GM20000 (cell line): ENCODE measurements at regions not wholly inside any gene's neighbourhood (a gene's known extent, or its start where the extent isn't known, plus 50 kb on each side); places are given as distances from the start of the nearest gene placed in this dataset.

Experiments used
- DNase-seq: peaks from one replicate; pipeline ENCODE4 v3.0.0; 2012; ENCODE audit warnings: low spot score
- TF ChIP-seq, protein P1 (sequence below): IDR thresholded peaks from 2 replicates; pipeline ENCODE4 v1.5.1; 2012; ENCODE audit warnings: mild to moderate bottlenecking, control low read depth; ENCODE audit errors: extremely low read depth, missing control alignments

DNA sequence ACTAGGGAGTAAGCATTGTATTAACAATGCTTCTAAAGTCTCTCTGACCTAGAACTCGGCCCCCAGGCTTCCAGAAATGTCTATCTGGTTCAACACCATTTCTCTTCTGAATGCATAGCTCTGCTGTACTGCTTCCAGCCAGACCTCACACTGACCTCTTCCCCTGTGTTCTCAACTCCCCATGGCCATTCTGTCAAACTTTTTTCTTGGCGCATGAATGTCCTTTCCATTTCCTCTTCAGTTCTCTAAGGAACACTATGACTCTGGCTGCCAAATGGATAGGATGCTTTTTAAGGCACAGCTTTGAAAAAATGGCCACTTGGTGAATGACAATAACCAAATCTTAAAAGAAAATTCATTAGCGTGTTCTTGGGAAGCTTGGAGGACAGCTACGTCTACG is 425.8 kb downstream of the ETV1 start:
- TF ChIP-seq, protein P1, sequence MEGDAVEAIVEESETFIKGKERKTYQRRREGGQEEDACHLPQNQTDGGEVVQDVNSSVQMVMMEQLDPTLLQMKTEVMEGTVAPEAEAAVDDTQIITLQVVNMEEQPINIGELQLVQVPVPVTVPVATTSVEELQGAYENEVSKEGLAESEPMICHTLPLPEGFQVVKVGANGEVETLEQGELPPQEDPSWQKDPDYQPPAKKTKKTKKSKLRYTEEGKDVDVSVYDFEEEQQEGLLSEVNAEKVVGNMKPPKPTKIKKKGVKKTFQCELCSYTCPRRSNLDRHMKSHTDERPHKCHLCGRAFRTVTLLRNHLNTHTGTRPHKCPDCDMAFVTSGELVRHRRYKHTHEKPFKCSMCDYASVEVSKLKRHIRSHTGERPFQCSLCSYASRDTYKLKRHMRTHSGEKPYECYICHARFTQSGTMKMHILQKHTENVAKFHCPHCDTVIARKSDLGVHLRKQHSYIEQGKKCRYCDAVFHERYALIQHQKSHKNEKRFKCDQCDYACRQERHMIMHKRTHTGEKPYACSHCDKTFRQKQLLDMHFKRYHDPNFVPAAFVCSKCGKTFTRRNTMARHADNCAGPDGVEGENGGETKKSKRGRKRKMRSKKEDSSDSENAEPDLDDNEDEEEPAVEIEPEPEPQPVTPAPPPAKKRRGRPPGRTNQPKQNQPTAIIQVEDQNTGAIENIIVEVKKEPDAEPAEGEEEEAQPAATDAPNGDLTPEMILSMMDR: no peak
- DNase-seq: no peak

DNA sequence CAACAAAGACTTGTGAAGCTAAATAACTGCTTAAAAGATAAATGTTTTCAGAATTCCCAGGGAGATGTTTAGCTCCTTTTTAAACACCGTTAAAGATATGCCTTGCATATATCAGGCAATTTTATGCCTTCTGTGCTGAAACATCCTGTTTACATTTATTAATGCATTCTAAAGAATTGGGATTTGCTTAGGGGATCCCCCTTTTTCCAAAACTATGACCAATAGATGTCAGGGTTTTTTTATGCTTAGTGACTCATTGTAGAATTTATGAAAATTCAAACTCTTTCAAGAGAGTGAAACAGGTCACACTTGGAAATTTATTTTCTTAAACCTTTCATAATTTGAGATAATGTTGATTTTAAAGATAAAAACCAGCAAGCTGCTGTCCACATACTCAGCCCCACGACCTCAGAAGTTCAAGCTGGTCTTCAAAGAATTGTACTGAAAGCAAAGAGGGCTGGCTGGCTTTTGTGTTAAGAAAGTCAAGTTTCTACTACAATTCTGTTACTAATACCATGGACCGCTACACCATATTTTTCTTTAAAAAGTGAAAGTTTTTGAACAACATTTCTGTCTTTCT is 411.8 kb downstream of the ETV1 start:
- no peak for DNase-seq

DNA sequence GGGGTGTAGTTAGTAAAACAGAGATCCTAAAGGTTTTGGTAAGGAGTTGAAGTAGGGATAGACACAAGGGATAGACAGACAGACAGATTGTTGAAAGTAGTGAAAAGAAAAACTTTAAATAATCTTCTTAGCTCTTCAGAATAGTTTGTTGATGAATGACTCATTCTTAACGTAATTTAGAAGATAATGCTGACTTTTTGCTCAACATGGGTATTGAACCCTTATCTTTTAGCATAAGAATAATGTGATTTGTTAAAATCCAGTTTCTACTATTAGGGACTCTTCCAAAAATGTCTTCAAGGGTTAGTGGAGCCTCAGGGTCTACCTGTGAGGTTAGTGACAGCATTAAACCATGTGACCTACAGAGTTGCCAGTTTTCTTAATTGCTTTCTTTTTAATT is 411.2 kb downstream of the ETV1 start:
- DNase-seq: no peak
- TF ChIP-seq, protein P1: no peak

More for the DNA sequence above, 411.8 kb downstream of the ETV1 start:
- TF ChIP-seq, protein P1: no peak

DNA sequence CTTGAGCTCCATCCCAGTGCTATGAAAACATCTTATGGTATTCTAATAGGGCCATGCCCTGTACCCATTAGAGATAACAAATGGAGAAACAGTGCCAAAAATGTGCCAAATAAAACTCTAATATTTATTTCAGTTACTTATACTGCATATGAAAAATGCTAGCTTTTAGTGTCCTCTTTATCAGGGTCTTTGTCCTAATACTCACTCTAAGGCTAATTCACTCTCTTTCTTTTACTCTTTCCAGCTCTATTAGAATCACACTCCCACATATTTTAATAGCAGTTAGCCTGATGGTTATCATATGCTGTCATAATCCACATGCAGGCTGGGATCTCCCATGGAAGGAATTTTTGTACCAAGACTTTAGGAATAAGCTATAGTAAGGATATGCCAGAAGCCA is 408.4 kb downstream of the ETV1 start:
- DNase-seq: no peak
- TF ChIP-seq, protein P1: no peak

DNA sequence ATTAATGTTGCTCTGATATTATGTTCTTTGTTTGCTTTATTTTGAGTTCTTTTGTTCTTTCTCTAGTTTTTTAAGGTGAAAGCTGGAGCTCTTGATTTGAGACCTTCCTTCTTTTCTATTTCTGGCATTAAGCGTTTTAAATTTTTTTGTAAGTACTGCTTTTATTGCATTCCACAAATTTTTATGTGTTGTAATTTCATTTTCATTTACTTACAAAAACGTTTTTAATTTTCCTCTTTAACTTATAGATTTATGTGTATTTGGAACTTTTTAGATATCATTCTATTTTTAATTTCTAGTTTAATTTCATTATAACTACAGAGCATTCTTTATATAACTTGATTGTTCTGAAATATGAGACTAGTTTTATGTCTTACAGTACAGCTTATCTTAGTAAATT is 395.6 kb downstream of the ETV1 start:
- DNase-seq: no peak
- TF ChIP-seq, protein P1: no peak

DNA sequence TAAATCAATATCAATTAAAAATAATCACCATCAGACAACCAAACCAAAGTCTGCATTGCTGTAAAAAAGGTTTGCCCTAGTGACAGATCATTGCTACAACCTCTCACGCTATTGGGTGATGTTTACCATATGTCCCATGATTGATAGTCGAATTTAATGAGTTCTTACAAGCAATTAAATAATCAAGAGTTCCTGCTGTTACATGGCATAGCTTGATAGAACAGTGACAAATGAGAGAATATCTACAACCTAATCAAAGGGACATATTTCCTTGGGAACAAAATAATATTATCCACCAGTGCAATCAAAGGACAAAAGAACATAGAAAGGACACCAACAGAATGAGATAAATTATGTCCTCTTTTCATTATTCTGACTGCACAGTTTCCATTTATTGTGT is 387.4 kb downstream of the ETV1 start:
- TF ChIP-seq, protein P1: no peak

DNA sequence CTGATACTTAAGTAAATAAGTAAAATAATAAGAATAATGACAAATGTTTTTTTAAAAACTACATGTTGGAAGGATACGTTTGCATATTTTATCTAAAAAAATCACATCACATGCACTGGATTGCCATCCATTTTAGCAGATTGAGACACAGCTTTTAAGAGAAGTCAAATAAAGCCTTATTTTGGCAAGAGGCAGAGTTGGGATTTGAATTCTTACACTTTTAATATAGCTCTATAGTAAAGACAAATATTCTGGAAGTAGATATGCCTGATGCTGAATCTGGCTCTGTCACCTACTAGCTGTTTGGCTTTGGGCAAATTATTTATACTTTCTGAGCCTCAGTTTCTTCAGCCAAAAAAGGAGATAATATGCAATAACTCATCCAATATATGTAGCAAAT is 386.4 kb downstream of the ETV1 start:
- DNase-seq: no peak
- TF ChIP-seq, protein P1: no peak

More for the DNA sequence above, 387.4 kb downstream of the ETV1 start:
- no peak for DNase-seq
